T-helper 17 cell (primary cell): ENCODE measurements at regions not wholly inside any gene's neighbourhood (a gene's known extent, or its start where the extent isn't known, plus 50 kb on each side); places are given as distances from the start of the nearest gene placed in this dataset.

Source experiments
- ATAC-seq: fragments of 150-1000 bp; cut with Tn5 transposase; 2 replicates; pipeline ENCODE4 v1.10.0; 2021; ENCODE audit warnings: mild to moderate bottlenecking, moderate library complexity
- DNase-seq, 3 donors: peaks; one replicate each; pipeline versions ENCODE4 v3.0.0 to v3.0.0-alpha.2; 2020 to 2021
- H3K9me3 ChIP-seq: one replicate; pipeline ENCODE4 v1.7.0; 2013; ENCODE audit warnings: low read length, mild to moderate bottlenecking; ENCODE audit not compliant: control insufficient read depth, poor library complexity, severe bottlenecking
- H3K27ac Mint-ChIP-seq: one replicate; pipeline ENCODE4 v1.8.0; 2022; ENCODE audit warnings: mild to moderate bottlenecking, moderate library complexity, mixed read lengths
- H3K27me3 Mint-ChIP-seq: one replicate; pipeline ENCODE4 v1.8.0; 2022; ENCODE audit warnings: mixed read lengths
- H3K36me3 Mint-ChIP-seq: one replicate; pipeline ENCODE4 v1.8.0; 2022; ENCODE audit warnings: low read depth, mixed read lengths
- H3K4me1 Mint-ChIP-seq: one replicate; pipeline ENCODE4 v1.8.0; 2022; ENCODE audit warnings: mild to moderate bottlenecking, mixed read lengths
- H3K4me3 Mint-ChIP-seq: one replicate; pipeline ENCODE4 v1.8.0; 2022; ENCODE audit warnings: mild to moderate bottlenecking, moderate library complexity, mixed read lengths

- ATAC-seq (no peak), DNase-seq (no peak)
- Mint-ChIP-seq H3K4me3 (no peak overlapping the region), H3K4me1 (peaks cover 2% of the 10 kb centered on the region), H3K27me3 (peaks cover 31% of the 10 kb centered on the region), H3K36me3 (peaks cover 5% of the 10 kb centered on the region), H3K27ac (no peak overlapping the region)
- H3K9me3 ChIP-seq = no peaks in the 10 kb centered on the region
Measured at GRCh38 chr7:28269700-28270361, 89.2 kb upstream of the JAZF1 start.

GRCh38 chr7:28270536-28270935 is 89.9 kb upstream of the JAZF1 start:
- Mint-ChIP-seq H3K4me3 (no peak overlapping the region), H3K4me1 (peaks cover 2% of the 10 kb centered on the region), H3K36me3 (peaks cover 5% of the 10 kb centered on the region), H3K27ac (no peak overlapping the region), H3K27me3 (peaks cover 30% of the 10 kb centered on the region)
- no peak for DNase-seq
- no peaks in the 10 kb centered on the region for H3K9me3 ChIP-seq
- no peak for ATAC-seq

GRCh38 chr7:28272461-28272877 is 91.9 kb upstream of the JAZF1 start:
- Mint-ChIP-seq H3K36me3 (peaks cover 5% of the 10 kb centered on the region), H3K27ac (peak overlapping the region; percentile 29)

GRCh38 chr7:28276298-28276697 is 95.7 kb upstream of the JAZF1 start:
- Mint-ChIP-seq H3K27me3 (peaks cover 26% of the 10 kb centered on the region), H3K4me1 (peaks cover 2% of the 10 kb centered on the region), H3K27ac (no peak overlapping the region), H3K36me3 (no peaks in the 10 kb centered on the region), H3K4me3 (no peak overlapping the region)
- ATAC-seq (no peak), DNase-seq (no peak)
- H3K9me3 ChIP-seq = no peaks in the 10 kb centered on the region

More at GRCh38 chr7:28272461-28272877, 91.9 kb upstream of the JAZF1 start:
- H3K4me1 Mint-ChIP-seq = peaks cover 2% of the 10 kb centered on the region
- DNase-seq (no peak), ATAC-seq (peak; percentile 44)
- H3K9me3 ChIP-seq = no peaks in the 10 kb centered on the region
- H3K4me3 Mint-ChIP-seq = no peak overlapping the region
- H3K27me3 Mint-ChIP-seq = peaks cover 34% of the 10 kb centered on the region

GRCh38 chr7:28277364-28277763 is 96.8 kb upstream of the JAZF1 start:
- H3K4me3 Mint-ChIP-seq = no peak overlapping the region
- H3K36me3 Mint-ChIP-seq = no peaks in the 10 kb centered on the region
- ATAC-seq (no peak), DNase-seq (no peak)
- H3K27ac Mint-ChIP-seq = no peak overlapping the region
- no peaks in the 10 kb centered on the region for H3K9me3 ChIP-seq
- H3K27me3 Mint-ChIP-seq = peaks cover 23% of the 10 kb centered on the region
- peaks cover 2% of the 10 kb centered on the region for H3K4me1 Mint-ChIP-seq

- H3K27me3 Mint-ChIP-seq = peaks cover 20% of the 10 kb centered on the region
- no peaks in the 10 kb centered on the region for H3K9me3 ChIP-seq
- no peak overlapping the region for H3K27ac Mint-ChIP-seq
- no peaks in the 10 kb centered on the region for H3K36me3 Mint-ChIP-seq
- no peak for ATAC-seq
- H3K4me3 Mint-ChIP-seq = no peak overlapping the region
- no peak for DNase-seq
- H3K4me1 Mint-ChIP-seq = no peaks in the 10 kb centered on the region
Measured at GRCh38 chr7:28277958-28278357, 97.4 kb upstream of the JAZF1 start.

GRCh38 chr7:28280516-28280915 is 99.9 kb upstream of the JAZF1 start:
- H3K27ac Mint-ChIP-seq = no peak overlapping the region
- no peaks in the 10 kb centered on the region for H3K4me1 Mint-ChIP-seq
- H3K36me3 Mint-ChIP-seq = no peaks in the 10 kb centered on the region
- no peak overlapping the region for H3K4me3 Mint-ChIP-seq
- H3K27me3 Mint-ChIP-seq = peaks cover 20% of the 10 kb centered on the region
- peaks cover 3% of the 10 kb centered on the region for H3K9me3 ChIP-seq
- ATAC-seq (no peak), DNase-seq (no peak)

- DNase-seq (no peak), ATAC-seq (no peak)
- no peak overlapping the region for H3K27ac Mint-ChIP-seq
- no peaks in the 10 kb centered on the region for H3K9me3 ChIP-seq
- H3K4me1 Mint-ChIP-seq = no peaks in the 10 kb centered on the region
- H3K4me3 Mint-ChIP-seq = no peak overlapping the region
- peaks cover 2% of the 10 kb centered on the region for H3K36me3 Mint-ChIP-seq
- H3K27me3 Mint-ChIP-seq = peaks cover 40% of the 10 kb centered on the region
Measured at GRCh38 chr7:28290496-28290895, 109.9 kb upstream of the JAZF1 start.

GRCh38 chr7:28291559-28291958 is 111.0 kb upstream of the JAZF1 start:
- H3K9me3 ChIP-seq = no peaks in the 10 kb centered on the region
- DNase-seq (no peak), ATAC-seq (no peak)
- Mint-ChIP-seq H3K27ac (no peak overlapping the region), H3K4me1 (peaks cover 2% of the 10 kb centered on the region), H3K27me3 (peaks cover 47% of the 10 kb centered on the region), H3K4me3 (no peak overlapping the region), H3K36me3 (peaks cover 2% of the 10 kb centered on the region)

GRCh38 chr7:28292834-28293526 is 112.4 kb upstream of the JAZF1 start:
- ATAC-seq = no peak
- Mint-ChIP-seq H3K36me3 (peaks cover 2% of the 10 kb centered on the region), H3K4me3 (no peak overlapping the region), H3K4me1 (peaks cover 2% of the 10 kb centered on the region), H3K27me3 (peaks cover 43% of the 10 kb centered on the region), H3K27ac (peak overlapping the region; percentile 19)
- H3K9me3 ChIP-seq = no peaks in the 10 kb centered on the region
- no peak for DNase-seq

GRCh38 chr7:28293527-28293835 is 112.9 kb upstream of the JAZF1 start:
- Mint-ChIP-seq H3K4me1 (peaks cover 2% of the 10 kb centered on the region), H3K4me3 (no peak overlapping the region), H3K27ac (no peak overlapping the region), H3K36me3 (peaks cover 2% of the 10 kb centered on the region), H3K27me3 (peaks cover 43% of the 10 kb centered on the region)
- DNase-seq = no peak
- no peak for ATAC-seq
- no peaks in the 10 kb centered on the region for H3K9me3 ChIP-seq

GRCh38 chr7:28296571-28297483 is 115.5 kb upstream of the CREB5 start:
- no peaks in the 10 kb centered on the region for H3K9me3 ChIP-seq
- Mint-ChIP-seq H3K4me3 (no peak overlapping the region), H3K27ac (no peak overlapping the region), H3K4me1 (peaks cover 2% of the 10 kb centered on the region), H3K36me3 (peaks cover 2% of the 10 kb centered on the region), H3K27me3 (peaks cover 34% of the 10 kb centered on the region)
- DNase-seq (no peak), ATAC-seq (no peak)

- Mint-ChIP-seq H3K36me3 (no peaks in the 10 kb centered on the region), H3K4me3 (no peak overlapping the region), H3K27ac (no peak overlapping the region), H3K4me1 (peaks cover 2% of the 10 kb centered on the region), H3K27me3 (peaks cover 23% of the 10 kb centered on the region)
- no peaks in the 10 kb centered on the region for H3K9me3 ChIP-seq
- ATAC-seq = peak; percentile 35
- no peak for DNase-seq
Measured at GRCh38 chr7:28297801-28298459, 114.4 kb upstream of the CREB5 start.
